ENCODE measurements at regions not wholly inside any gene's neighbourhood (a gene's known extent, or its start where the extent isn't known, plus 50 kb on each side); places are given as distances from the start of the nearest gene placed in this dataset.
A peak's percentile ranks its signal among the peaks of the same experiment; 100 is the strongest.

GRCh38 chr19:33988601-33989000 lies 183.7 kb upstream of the LSM14A start:
- no peaks in the 10 kb centered on the region for H3K9me3 ChIP-seq (ENCODE audit: control insufficient read depth, insufficient read depth, low read depth, low read length)
- no peak overlapping the region for H3K27ac ChIP-seq (ENCODE audit: insufficient read depth, low read length)
- H3K4me3 ChIP-seq (replicated peaks in 1 of 4; ENCODE audit: control extremely low read depth in 1 of 4, insufficient read depth in 1 of 4, low read depth in 3 of 4, low read length in 4 of 4): no peak overlapping the region
- no peaks in the 10 kb centered on the region for H4K20me1 ChIP-seq (ENCODE audit: control insufficient read depth, extremely low read depth, insufficient read depth, low read length)
- no peaks in the 10 kb centered on the region for H3K36me3 ChIP-seq (ENCODE audit: control insufficient read depth, insufficient read depth, low read length)
- no peaks in the 10 kb centered on the region for H3K27me3 ChIP-seq (ENCODE audit: control insufficient read depth, insufficient read depth, low read length)
- no peak overlapping the region for H3K4me2 ChIP-seq (ENCODE audit: extremely low read depth, insufficient read depth, low read length)
- no peak overlapping the region for H3K9ac ChIP-seq (ENCODE audit: insufficient read depth, low read length)
- TF ChIP-seq CTCF (conservative IDR thresholded peaks at IDR 0.05 in 1 of 2, IDR thresholded peaks at IDR 0.05 in 1 of 2; ENCODE audit: low read depth in 1 of 2, low read length in 2 of 2) (no peak), EZH2 (IDR thresholded peaks at IDR 0.05; ENCODE audit: low read length, missing control alignments) (no peak)
- H3K79me2 ChIP-seq (ENCODE audit: control insufficient read depth, insufficient read depth, low read length): no peaks in the 10 kb centered on the region
- no peak for DNase-seq (ENCODE audit: low read depth in 2 of 2)
- no peak overlapping the region for H2AFZ ChIP-seq (ENCODE audit: low read length)
- H3K4me1 ChIP-seq (ENCODE audit: control insufficient read depth, extremely low read depth, insufficient read depth, low read length): no peaks in the 10 kb centered on the region

GRCh38 chr19:33997690-33998089 lies 174.6 kb upstream of the LSM14A start:
- H3K4me3 ChIP-seq (replicated peaks in 1 of 4; ENCODE audit: control extremely low read depth in 1 of 4, insufficient read depth in 1 of 4, low read depth in 3 of 4, low read length in 4 of 4): no peak overlapping the region
- no peak overlapping the region for H3K27ac ChIP-seq (ENCODE audit: insufficient read depth, low read length)
- H4K20me1 ChIP-seq (ENCODE audit: control insufficient read depth, extremely low read depth, insufficient read depth, low read length): no peaks in the 10 kb centered on the region
- H3K79me2 ChIP-seq (ENCODE audit: control insufficient read depth, insufficient read depth, low read length): no peaks in the 10 kb centered on the region
- no peaks in the 10 kb centered on the region for H3K9me3 ChIP-seq (ENCODE audit: control insufficient read depth, insufficient read depth, low read depth, low read length)
- peak in 1 of 2 donors; percentile 3 for DNase-seq (ENCODE audit: low read depth in 2 of 2)
- no peaks in the 10 kb centered on the region for H3K27me3 ChIP-seq (ENCODE audit: control insufficient read depth, insufficient read depth, low read length)
- H2AFZ ChIP-seq (ENCODE audit: low read length): no peak overlapping the region
- H3K4me2 ChIP-seq (ENCODE audit: extremely low read depth, insufficient read depth, low read length): no peak overlapping the region
- no peak overlapping the region for H3K9ac ChIP-seq (ENCODE audit: insufficient read depth, low read length)
- TF ChIP-seq EZH2 (IDR thresholded peaks at IDR 0.05; ENCODE audit: low read length, missing control alignments) (no peak), CTCF (conservative IDR thresholded peaks at IDR 0.05 in 1 of 2, IDR thresholded peaks at IDR 0.05 in 1 of 2; ENCODE audit: low read depth in 1 of 2, low read length in 2 of 2) (peak in 1 of 2 donors; percentile 3)
- H3K4me1 ChIP-seq (ENCODE audit: control insufficient read depth, extremely low read depth, insufficient read depth, low read length): no peaks in the 10 kb centered on the region
- H3K36me3 ChIP-seq (ENCODE audit: control insufficient read depth, insufficient read depth, low read length): no peaks in the 10 kb centered on the region

- H3K27ac ChIP-seq (ENCODE audit: insufficient read depth, low read length): no peak overlapping the region
- TF ChIP-seq EZH2 (IDR thresholded peaks at IDR 0.05; ENCODE audit: low read length, missing control alignments) (no peak), CTCF (conservative IDR thresholded peaks at IDR 0.05 in 1 of 2, IDR thresholded peaks at IDR 0.05 in 1 of 2; ENCODE audit: low read depth in 1 of 2, low read length in 2 of 2) (no peak)
- no peak overlapping the region for H2AFZ ChIP-seq (ENCODE audit: low read length)
- no peaks in the 10 kb centered on the region for H3K9me3 ChIP-seq (ENCODE audit: control insufficient read depth, insufficient read depth, low read depth, low read length)
- no peaks in the 10 kb centered on the region for H3K4me1 ChIP-seq (ENCODE audit: control insufficient read depth, extremely low read depth, insufficient read depth, low read length)
- H3K4me2 ChIP-seq (ENCODE audit: extremely low read depth, insufficient read depth, low read length): no peak overlapping the region
- no peak for DNase-seq (ENCODE audit: low read depth in 2 of 2)
- no peaks in the 10 kb centered on the region for H4K20me1 ChIP-seq (ENCODE audit: control insufficient read depth, extremely low read depth, insufficient read depth, low read length)
- no peak overlapping the region for H3K4me3 ChIP-seq (replicated peaks in 1 of 4; ENCODE audit: control extremely low read depth in 1 of 4, insufficient read depth in 1 of 4, low read depth in 3 of 4, low read length in 4 of 4)
- H3K79me2 ChIP-seq (ENCODE audit: control insufficient read depth, insufficient read depth, low read length): no peaks in the 10 kb centered on the region
- no peaks in the 10 kb centered on the region for H3K36me3 ChIP-seq (ENCODE audit: control insufficient read depth, insufficient read depth, low read length)
- H3K27me3 ChIP-seq (ENCODE audit: control insufficient read depth, insufficient read depth, low read length): no peaks in the 10 kb centered on the region
- no peak overlapping the region for H3K9ac ChIP-seq (ENCODE audit: insufficient read depth, low read length)
Measured at GRCh38 chr19:33998302-33998701, 174.0 kb upstream of the LSM14A start.

Data from fibroblast of lung (primary cell).